Testis (tissue), 2 donors: ENCODE measurements at regions not wholly inside any gene's neighbourhood (a gene's known extent, or its start where the extent isn't known, plus 50 kb on each side); places are given as distances from the start of the nearest gene placed in this dataset.

Experiments
- DNase-seq: peaks from one replicate; pipeline ENCODE4 v3.0.0-alpha.2; 2019
- H3K27ac ChIP-seq, 2 donors: fragments of 200-600 bp; sonication (generic); one replicate each; pipeline ENCODE4 v1.5.1; 2019
- H3K27me3 ChIP-seq: fragments of 200-600 bp; sonication (generic); one replicate; pipeline ENCODE4 v1.5.1; 2019
- H3K36me3 ChIP-seq: fragments of 200-600 bp; sonication (generic); one replicate; pipeline ENCODE4 v1.5.1; 2017; ENCODE audit warnings: low read depth; ENCODE audit errors: missing control alignments
- H3K4me1 ChIP-seq: fragments of 200-600 bp; sonication (generic); one replicate; pipeline ENCODE4 v1.5.1; 2019
- H3K4me3 ChIP-seq, 2 donors: fragments of 200-600 bp; sonication (generic); one replicate each; pipeline ENCODE4 v1.5.1; 2017 to 2019
- H3K9me3 ChIP-seq: fragments of 200-600 bp; sonication (generic); one replicate; pipeline ENCODE4 v1.5.1; 2017
- POLR2A ChIP-seq: fragments of 450-650 bp; IDR thresholded peaks from one replicate; pipeline ENCODE4 v1.6.1; 2017; ENCODE audit warnings: antibody characterized with exemption, mild to moderate bottlenecking, moderate library complexity
- WGBS, 2 donors: methylation state at CpG; one replicate each; pipeline ENCODE4 v1.1.5; 2018; 5-methylcytosine and 5-hydroxymethylcytosine counted together
- intact Hi-C: fragments of 100-400 bp; cut with DNase I; formaldehyde crosslinking; loops from one replicate; pipeline ENCODE4 v1.15.1; 2023; ENCODE audit warnings: low total_unique reads
- TF ChIP-seq, protein P1 (sequence below), 3 experiments: fragments of 450-650 bp in 2 of 3; fragments of 200-600 bp in 1 of 3; sonication (generic) in 1 of 3; IDR thresholded peaks; one replicate each; pipeline ENCODE4 v1.5.1; 2016 to 2019; ENCODE audit warnings: antibody characterized with exemption in 3 of 3, mild to moderate bottlenecking in 2 of 3, moderate library complexity in 1 of 3

DNA sequence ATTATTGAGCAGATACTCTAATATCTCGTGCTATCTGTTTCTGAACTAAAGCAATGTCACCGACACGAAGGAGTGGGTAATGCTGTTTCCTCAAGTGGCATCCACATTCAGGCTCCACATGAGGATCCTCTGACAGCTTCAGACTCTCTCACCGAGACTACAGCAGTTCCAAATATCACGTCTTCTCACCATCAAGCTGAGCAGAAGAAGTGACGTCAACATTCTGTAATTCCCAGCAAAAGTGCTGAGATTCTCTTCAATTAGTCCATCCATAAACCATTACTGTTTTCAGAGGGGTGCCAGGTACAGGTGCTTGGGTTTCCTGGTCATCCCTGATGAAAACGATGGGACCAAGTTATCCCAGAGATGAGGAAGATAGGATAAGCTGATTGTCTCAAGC lies 110.0 kb upstream of the DACH1 start:
- intact Hi-C loops: no loop called here
- TF ChIP-seq POLR2A: no peak
- TF ChIP-seq, protein P1, sequence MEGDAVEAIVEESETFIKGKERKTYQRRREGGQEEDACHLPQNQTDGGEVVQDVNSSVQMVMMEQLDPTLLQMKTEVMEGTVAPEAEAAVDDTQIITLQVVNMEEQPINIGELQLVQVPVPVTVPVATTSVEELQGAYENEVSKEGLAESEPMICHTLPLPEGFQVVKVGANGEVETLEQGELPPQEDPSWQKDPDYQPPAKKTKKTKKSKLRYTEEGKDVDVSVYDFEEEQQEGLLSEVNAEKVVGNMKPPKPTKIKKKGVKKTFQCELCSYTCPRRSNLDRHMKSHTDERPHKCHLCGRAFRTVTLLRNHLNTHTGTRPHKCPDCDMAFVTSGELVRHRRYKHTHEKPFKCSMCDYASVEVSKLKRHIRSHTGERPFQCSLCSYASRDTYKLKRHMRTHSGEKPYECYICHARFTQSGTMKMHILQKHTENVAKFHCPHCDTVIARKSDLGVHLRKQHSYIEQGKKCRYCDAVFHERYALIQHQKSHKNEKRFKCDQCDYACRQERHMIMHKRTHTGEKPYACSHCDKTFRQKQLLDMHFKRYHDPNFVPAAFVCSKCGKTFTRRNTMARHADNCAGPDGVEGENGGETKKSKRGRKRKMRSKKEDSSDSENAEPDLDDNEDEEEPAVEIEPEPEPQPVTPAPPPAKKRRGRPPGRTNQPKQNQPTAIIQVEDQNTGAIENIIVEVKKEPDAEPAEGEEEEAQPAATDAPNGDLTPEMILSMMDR (IDR thresholded peaks at IDR 0.05): no peak
- Histone ChIP-seq H3K36me3 (no peaks in the 10 kb centered on the region), H3K9me3 (no peaks in the 10 kb centered on the region), H3K4me3 (no peak overlapping the region), H3K27ac (no peak overlapping the region), H3K4me1 (no peaks in the 10 kb centered on the region), H3K27me3 (no peaks in the 10 kb centered on the region)
- 84 to 90% methylated on average over 7 of the region's 7 CpGs for WGBS, 2 donors
- DNase-seq: no peak

DNA sequence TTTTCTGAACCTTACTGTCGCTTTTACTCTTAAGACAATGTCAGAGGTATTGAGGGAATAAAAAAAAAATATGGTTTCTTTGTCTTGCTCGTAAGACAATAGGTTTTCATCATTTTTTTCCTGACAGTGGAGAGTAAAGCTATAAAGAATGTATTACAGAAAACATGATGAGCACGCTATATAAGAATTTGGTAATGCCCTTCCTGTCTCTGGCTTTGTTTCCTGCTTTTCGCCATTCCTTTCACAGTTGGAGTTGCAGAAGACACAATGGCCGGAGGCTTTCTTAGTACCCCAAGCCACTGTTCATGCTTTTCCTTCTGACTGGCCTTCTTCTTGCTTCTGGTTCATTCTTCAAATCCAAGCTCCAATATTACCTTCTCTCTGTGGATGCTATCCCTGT lies 101.0 kb upstream of the DACH1 start:
- TF ChIP-seq POLR2A: no peak
- TF ChIP-seq, protein P1 (IDR thresholded peaks at IDR 0.05): no peak
- no peaks in the 10 kb centered on the region for H3K9me3 ChIP-seq
- DNase-seq: no peak
- H3K27me3 ChIP-seq: no peaks in the 10 kb centered on the region
- no peaks in the 10 kb centered on the region for H3K36me3 ChIP-seq
- no peak overlapping the region for H3K27ac ChIP-seq
- H3K4me1 ChIP-seq: no peaks in the 10 kb centered on the region
- H3K4me3 ChIP-seq: no peak overlapping the region
- 87 to 94% methylated on average over 5 of the region's 5 CpGs for WGBS, 2 donors
- intact Hi-C loops: no loop called here

DNA sequence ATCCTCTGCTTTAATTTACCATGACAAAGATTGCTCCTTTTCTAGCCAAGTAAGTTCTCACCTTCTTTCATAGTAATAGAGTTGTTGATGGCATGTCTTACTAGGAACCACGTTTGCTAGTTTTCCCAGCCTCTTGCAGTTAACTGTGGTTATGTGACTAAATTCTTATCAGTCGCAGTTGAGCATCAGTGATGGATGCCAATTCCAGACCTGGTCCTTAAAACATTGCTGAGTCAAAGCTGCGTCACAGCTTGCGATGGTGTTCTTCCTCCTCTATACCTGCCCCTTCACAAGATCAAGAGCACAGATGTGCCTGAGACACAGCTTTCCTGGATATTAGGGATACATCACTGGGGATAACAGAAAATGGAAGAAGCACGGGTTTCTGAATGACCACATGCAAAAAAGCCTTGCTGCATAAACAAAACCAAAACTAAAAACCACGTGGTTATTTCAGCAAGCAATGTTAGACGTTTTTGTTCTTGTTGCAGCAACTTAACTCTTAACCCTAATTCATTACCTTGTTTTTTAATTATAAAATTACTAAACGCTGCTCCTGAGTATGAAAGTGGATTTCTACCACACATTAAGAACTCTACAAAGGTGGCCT lies 97.6 kb upstream of the DACH1 start:
- Histone ChIP-seq H3K36me3 (no peaks in the 10 kb centered on the region), H3K27ac (no peak overlapping the region), H3K4me1 (no peaks in the 10 kb centered on the region), H3K27me3 (no peaks in the 10 kb centered on the region), H3K9me3 (no peaks in the 10 kb centered on the region), H3K4me3 (no peak overlapping the region)
- no peak for DNase-seq
- intact Hi-C loops: no loop called here
- 63 to 66% methylated on average over 8 of the region's 8 CpGs for WGBS, 2 donors
- TF ChIP-seq, protein P1 (IDR thresholded peaks at IDR 0.05): no peak
- TF ChIP-seq POLR2A: no peak

DNA sequence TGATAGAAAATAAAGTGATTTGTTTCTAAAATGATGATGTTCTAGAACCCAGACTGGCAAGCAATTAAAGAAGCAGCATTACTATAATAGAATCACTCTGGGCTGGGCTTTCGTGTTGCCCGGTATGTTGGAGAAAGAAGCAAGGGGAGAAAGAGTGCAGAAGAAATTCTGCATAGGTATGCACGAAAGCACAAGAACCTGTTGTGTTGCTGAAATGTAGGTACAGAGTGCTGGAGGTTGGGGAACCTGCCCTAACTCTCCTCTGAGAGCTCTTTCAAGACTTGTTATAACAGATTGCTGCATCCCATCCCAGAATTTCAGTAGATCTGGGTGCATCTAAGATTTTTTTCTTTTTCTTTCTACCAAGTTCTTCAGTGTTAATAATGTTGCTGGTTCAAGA lies 95.7 kb upstream of the DACH1 start:
- no peaks in the 10 kb centered on the region for H3K36me3 ChIP-seq
- no peak overlapping the region for H3K4me3 ChIP-seq
- WGBS, 2 donors: 79 to 97% methylated on average over 3 of the region's 3 CpGs
- no peak for TF ChIP-seq POLR2A
- TF ChIP-seq, protein P1 (IDR thresholded peaks at IDR 0.05): no peak
- H3K4me1 ChIP-seq: no peaks in the 10 kb centered on the region
- H3K27me3 ChIP-seq: no peaks in the 10 kb centered on the region
- intact Hi-C loops: no loop called here
- H3K27ac ChIP-seq: no peak overlapping the region
- DNase-seq: no peak
- no peaks in the 10 kb centered on the region for H3K9me3 ChIP-seq

DNA sequence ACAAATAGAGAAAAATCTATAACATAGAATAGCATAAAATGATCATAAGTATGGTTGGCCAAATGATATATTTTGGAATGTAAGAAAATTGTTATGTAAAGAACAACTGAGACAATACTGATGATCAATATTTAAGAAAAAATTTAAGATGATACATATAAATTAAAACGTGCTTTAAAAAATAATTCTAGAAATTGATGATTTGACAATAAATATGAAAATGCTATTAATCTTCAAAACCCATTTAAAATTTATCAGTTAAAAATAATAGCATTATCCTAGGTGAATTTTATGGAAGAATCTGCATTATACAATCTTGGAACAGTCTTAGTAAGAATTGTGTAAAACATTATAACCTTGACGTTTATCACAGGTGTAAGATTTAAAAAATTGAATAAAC lies 95.1 kb upstream of the DACH1 start:
- H3K4me3 ChIP-seq: no peak overlapping the region
- DNase-seq: no peak
- intact Hi-C loops: no loop called here
- H3K27ac ChIP-seq: no peak overlapping the region
- no peaks in the 10 kb centered on the region for H3K9me3 ChIP-seq
- no peak for TF ChIP-seq POLR2A
- TF ChIP-seq, protein P1 (IDR thresholded peaks at IDR 0.05): no peak
- 80 to 83% methylated on average over 2 of the region's 2 CpGs for WGBS, 2 donors
- H3K27me3 ChIP-seq: no peaks in the 10 kb centered on the region
- no peaks in the 10 kb centered on the region for H3K4me1 ChIP-seq
- H3K36me3 ChIP-seq: no peaks in the 10 kb centered on the region
